ENCODE measurements at regions not wholly inside any gene's neighbourhood (a gene's known extent, or its start where the extent isn't known, plus 50 kb on each side); places are given as distances from the start of the nearest gene placed in this dataset.

- no peak for TF ChIP-seq CTCF (IDR thresholded peaks at IDR 0.05)
- H3K4me3 ChIP-seq = no peak overlapping the region
- no peak for DNase-seq (ENCODE audit: low spot score)
- H3K27ac ChIP-seq = no peak overlapping the region
Observed at GRCh38 chr9:109602987-109603386, 104.9 kb upstream of the PTPN3 start.

GRCh38 chr9:109604131-109604530 lies 106.0 kb upstream of the PTPN3 start:
- no peak overlapping the region for H3K27ac ChIP-seq
- H3K4me3 ChIP-seq = no peak overlapping the region
- no peak for TF ChIP-seq CTCF (IDR thresholded peaks at IDR 0.05)
- DNase-seq (ENCODE audit: low spot score) = no peak

- no peak overlapping the region for H3K27ac ChIP-seq
- no peak overlapping the region for H3K4me3 ChIP-seq
- TF ChIP-seq CTCF (IDR thresholded peaks at IDR 0.05) = no peak
- DNase-seq (ENCODE audit: low spot score) = no peak
Observed at GRCh38 chr9:109604781-109605180, 106.7 kb upstream of the PTPN3 start.

- H3K27ac ChIP-seq = no peak overlapping the region
- no peak for DNase-seq (ENCODE audit: low spot score)
- no peak for TF ChIP-seq CTCF (IDR thresholded peaks at IDR 0.05)
- H3K4me3 ChIP-seq = no peak overlapping the region
Observed at GRCh38 chr9:109609060-109609459, 111.0 kb upstream of the PTPN3 start.

GRCh38 chr9:109616571-109617120 lies 118.5 kb upstream of the PTPN3 start:
- TF ChIP-seq CTCF (IDR thresholded peaks at IDR 0.05) = no peak
- H3K27ac ChIP-seq = no peak overlapping the region
- no peak for DNase-seq (ENCODE audit: low spot score)
- H3K4me3 ChIP-seq = no peak overlapping the region

- Histone ChIP-seq H3K27ac (no peak overlapping the region), H3K4me3 (no peak overlapping the region)
- no peak for DNase-seq (ENCODE audit: low spot score)
- no peak for TF ChIP-seq CTCF (IDR thresholded peaks at IDR 0.05)
Observed at GRCh38 chr9:109619310-109619709, 121.2 kb upstream of the PTPN3 start.

- Histone ChIP-seq H3K4me3 (no peak overlapping the region), H3K27ac (no peak overlapping the region)
- no peak for DNase-seq (ENCODE audit: low spot score)
- TF ChIP-seq CTCF (IDR thresholded peaks at IDR 0.05) = no peak
Observed at GRCh38 chr9:109624143-109624542, 126.0 kb upstream of the PTPN3 start.
